ENCODE measurements at regions not wholly inside any gene's neighbourhood (a gene's known extent, or its start where the extent isn't known, plus 50 kb on each side); places are given as distances from the start of the nearest gene placed in this dataset.
"Not testable (repeated sequence)": the region's sequence is repeated elsewhere in the genome, so short reads cannot be mapped to it uniquely, and the experiment has no call there.

- DNase-seq, result no peak
Observed at GRCh38 chr1:188476606-188477005, 1647.9 kb downstream of the PLA2G4A start.

GRCh38 chr1:188489336-188490112, 1660.8 kb downstream of the PLA2G4A start:
- no peak for DNase-seq

DNA sequence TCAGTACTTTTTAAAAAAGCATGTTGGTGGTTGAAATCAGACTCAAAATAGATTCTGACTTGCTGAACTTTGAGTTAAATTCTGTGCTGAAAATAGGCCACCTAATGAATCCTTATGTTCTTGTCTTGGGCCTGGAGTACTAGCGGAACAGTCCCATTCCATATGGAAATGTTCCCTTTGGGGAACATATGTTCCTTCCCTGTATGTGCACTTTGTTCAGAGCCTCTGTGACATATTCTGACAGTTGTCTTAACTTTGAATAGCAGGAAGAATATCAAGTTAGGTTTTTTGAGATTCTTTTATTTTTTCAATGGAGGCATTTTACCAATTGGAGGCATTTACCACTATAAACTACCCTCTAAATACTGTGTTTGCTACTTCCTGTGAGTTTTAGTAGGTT, 1667.8 kb downstream of the PLA2G4A start:
- no peak for DNase-seq

- DNase-seq, result no peak
Observed at GRCh38 chr1:188497020-188497419, 1668.3 kb downstream of the PLA2G4A start.

- no peak for DNase-seq
Observed at GRCh38 chr1:188499690-188500089, 1670.9 kb downstream of the PLA2G4A start.

DNA sequence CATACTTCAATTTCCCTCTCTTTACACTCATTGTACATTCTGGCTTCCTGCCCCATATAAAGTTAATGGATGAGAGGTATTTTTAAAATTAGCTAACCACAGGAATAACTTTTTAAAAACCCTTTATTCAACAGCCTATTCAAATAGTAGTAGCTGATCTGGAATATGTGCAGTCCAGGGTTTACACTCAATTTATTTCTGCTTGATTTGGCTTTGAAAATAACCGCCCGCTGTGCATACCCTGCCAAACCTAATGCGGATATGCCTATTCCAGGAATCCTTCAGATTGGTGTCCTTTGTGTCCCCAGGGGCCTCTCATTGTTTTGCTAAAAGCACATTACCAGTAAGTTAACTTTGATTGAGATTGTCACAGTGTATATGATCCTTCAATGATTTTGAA, 1686.2 kb downstream of the PLA2G4A start:
- no peak for DNase-seq

DNA sequence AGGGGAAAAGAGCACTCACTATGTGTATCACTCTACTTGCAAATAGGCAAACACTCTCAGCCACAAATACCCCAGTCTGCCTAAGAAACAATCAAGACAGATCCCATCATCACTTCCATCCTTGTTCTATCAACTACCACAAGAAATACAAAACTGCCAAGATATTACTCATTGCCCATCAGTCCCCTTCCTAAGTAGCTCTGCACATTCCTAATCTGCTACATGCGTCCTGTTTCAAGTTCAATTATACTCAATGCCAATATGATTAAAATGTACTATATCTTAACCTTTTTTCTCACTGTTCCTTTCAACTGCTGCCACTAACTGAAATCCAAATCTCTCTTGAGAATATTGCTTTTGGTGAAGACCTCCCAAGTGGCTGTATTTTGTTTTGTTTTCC, 1688.4 kb downstream of the PLA2G4A start:
- no peak for DNase-seq

- DNase-seq, result no peak
Observed at GRCh38 chr1:188551176-188551575, 1722.4 kb downstream of the PLA2G4A start.

DNA sequence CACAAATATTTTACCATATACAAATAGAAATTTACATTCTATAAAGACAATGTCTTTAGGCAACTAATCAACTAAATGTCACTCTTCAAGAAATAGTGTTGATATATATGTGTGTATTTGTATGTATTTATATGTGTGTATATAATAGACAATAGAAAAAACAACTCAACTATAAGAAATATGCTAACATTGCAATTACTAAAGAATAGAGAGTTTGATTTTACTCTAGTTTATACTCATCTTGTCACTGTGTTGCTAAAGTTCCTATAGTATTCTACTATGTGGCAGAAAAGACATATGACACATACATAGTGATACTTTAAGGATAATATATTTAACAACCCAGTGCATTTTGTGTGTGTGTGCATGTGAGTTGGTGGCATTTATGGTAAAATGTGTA, 1728.3 kb downstream of the PLA2G4A start:
- DNase-seq, result no peak

DNA sequence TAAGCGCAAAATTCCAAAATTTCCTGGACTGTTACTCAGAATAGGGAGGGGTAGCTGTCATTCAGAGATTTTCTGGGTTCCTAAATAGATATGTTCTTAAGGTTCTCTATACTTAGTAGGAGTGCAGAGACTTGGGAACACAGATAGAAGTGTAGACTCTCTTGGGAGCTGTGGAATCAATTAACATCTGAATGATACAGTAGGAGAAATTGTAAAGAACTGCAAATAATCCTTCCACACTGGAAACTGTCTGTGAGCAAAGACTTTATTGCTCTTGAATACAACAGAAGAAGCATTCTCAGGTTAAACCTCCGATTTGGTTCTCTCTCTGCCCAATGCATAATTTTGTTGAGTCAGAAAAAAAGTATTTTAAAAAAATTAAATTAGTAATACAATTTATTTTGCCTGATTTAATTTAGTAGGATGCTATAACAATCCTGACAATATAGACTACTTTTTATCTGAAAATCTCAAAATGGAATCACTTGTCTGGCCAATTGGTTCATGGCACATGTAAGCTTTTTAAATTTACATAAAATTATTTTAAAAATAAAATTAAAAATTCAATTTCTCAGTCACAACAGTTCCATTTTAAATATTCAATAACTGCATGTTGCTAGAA, 1754.3 kb downstream of the PLA2G4A start:
- DNase-seq, result no peak

GRCh38 chr1:188584119-188584518, 1755.4 kb downstream of the PLA2G4A start:
- DNase-seq, result no peak

DNA sequence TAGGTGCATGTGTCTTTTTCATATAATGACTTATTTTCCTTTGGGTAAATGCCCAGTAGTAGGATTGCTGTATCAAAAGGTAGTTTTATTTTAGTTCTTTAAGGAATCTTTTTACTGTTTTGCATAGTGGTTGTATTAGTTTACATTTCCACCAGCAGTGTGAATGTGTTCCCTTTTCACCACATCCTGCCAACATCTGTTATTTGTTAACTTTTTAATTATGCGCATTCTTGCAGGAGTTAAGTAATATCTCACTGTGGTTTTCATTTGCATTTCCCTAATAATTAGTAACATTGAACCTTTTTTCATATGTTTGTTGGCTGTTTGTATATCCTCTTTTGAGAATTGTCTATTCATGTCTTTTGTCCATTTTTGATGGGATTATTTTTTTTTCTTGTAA, 1761.9 kb downstream of the PLA2G4A start:
- DNase-seq, result no peak

DNA sequence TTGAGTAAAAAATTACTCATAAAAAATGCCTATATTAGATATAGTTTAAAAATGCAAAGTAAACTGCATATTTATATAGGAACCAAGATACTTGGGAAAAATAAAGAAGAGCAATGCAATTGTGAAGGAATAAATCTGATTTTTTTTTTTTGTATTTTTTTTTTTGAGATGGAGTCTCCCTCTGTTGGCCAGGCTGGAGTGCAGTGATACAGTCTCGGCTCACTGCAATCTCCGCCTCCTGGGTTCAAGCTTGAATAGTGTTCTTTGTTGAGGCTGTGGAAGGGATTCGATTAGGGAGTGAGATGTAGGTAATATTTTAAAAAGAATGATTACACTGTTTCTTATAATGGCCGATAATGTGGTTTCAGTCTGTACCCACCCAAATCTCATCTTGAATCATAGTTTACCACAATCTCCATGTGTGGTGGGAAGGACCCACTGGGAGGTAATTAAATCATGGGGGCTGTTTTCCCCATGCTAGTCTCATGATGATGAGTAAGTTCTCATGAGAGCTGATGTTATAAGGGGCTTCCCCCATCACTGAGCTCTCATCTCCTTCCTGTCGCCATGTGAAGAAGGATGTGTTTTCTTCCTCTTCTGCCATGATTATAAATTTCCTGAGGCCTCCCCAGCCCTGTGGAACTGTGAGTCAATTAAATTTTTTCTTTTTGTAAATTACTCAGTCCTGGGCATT, 1765.9 kb downstream of the PLA2G4A start:
- no peak for DNase-seq

- no peak for DNase-seq
Observed at GRCh38 chr1:188599313-188599712, 1770.6 kb downstream of the PLA2G4A start.

GRCh38 chr1:188611432-188611831, 1782.7 kb downstream of the PLA2G4A start:
- no peak for DNase-seq

DNA sequence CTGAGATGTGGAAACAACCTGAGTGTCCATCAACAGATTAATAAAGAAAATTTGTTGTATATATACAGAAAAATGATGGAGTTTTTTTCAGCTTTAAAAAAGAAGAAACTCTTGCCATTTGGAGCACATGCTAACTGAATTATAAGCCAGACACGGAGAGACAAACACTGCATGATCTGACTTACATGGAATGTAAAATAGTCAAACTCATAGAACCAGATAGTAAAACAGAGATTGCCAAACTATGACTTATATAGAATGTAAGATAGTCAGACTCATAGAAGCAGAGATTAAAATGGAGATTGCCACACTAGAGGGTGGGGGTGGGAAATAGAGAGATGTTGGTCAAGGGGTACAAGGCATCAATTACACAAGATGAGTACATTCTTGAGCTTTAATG, 1786.6 kb downstream of the PLA2G4A start:
- no peak for DNase-seq

- DNase-seq, result no peak
Observed at GRCh38 chr1:188620236-188620635, 1791.5 kb downstream of the PLA2G4A start.

- no peak for DNase-seq
Observed at GRCh38 chr1:188641566-188642211, 1812.9 kb downstream of the PLA2G4A start.

GRCh38 chr1:188642704-188643103, 1814.0 kb downstream of the PLA2G4A start:
- no peak for DNase-seq

DNA sequence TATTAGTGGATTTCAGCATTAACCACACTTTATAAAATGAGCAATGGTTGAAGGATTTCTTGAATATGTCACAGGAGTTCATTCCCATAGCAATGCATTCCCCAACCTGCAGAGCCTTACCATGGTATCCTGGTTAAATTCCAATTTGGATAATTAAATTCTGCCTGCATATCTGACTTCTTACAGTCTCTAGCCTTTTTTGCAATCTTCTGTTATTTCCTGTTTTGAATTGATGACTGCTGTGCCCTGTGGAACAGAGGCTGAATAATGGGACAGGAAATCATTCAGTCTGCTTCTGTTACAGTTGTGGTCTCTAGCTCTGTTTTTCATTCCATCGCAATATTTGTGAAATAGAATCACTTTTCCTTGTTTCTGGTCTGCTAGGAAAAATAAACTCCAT, 1823.9 kb downstream of the PLA2G4A start:
- no peak for DNase-seq

GRCh38 chr1:188655966-188656365, 1821.7 kb downstream of the BRINP3 start:
- not testable (repeated sequence) for DNase-seq

DNA sequence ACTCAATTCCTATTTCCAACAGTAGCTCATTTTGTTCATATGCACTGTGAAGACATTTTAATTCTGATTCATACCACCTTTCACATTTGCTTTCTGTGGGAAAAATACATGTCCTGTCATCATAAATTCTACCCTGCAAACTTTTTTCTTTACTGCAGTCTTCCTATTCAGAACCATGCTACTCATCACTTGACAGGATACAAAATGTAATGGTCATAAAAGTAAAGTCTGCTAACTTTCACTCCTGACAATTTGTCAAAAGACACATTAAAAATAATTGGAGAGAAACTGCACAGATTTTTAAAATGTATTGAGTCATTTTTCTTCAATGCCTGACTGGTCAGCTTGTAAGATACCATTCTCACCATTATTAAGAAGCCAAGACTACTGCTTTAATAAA, 1817.1 kb downstream of the BRINP3 start:
- DNase-seq, result no peak

DNA sequence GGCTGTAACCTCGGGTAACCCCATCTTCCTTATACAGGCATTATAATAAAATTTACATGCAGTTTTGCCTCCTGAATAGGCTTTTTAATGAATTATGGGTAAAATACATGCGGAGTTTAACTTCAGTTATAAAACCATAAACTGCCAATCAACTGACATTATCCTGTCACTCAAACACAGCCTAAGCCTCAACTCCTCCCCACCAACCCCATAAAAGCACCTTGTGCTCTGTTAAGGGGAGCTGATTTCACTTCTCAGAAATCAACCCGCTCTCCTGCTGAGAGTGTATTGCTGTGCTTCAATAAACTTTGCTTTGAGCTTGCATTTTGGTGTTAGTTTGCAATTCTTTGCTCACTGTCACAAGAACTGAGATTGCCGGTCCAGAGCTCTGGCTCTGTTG, 1812.2 kb downstream of the BRINP3 start:
- DNase-seq, result no peak

- DNase-seq, result no peak
Observed at GRCh38 chr1:188668083-188668482, 1809.6 kb downstream of the BRINP3 start.

All from NCI-H1694 (cell line).